ENCODE measurements at regions not wholly inside any gene's neighbourhood (a gene's known extent, or its start where the extent isn't known, plus 50 kb on each side); places are given as distances from the start of the nearest gene placed in this dataset.
"Not testable (repeated sequence)": the region's sequence is repeated elsewhere in the genome, so short reads cannot be mapped to it uniquely, and the experiment has no call there.

DNA sequence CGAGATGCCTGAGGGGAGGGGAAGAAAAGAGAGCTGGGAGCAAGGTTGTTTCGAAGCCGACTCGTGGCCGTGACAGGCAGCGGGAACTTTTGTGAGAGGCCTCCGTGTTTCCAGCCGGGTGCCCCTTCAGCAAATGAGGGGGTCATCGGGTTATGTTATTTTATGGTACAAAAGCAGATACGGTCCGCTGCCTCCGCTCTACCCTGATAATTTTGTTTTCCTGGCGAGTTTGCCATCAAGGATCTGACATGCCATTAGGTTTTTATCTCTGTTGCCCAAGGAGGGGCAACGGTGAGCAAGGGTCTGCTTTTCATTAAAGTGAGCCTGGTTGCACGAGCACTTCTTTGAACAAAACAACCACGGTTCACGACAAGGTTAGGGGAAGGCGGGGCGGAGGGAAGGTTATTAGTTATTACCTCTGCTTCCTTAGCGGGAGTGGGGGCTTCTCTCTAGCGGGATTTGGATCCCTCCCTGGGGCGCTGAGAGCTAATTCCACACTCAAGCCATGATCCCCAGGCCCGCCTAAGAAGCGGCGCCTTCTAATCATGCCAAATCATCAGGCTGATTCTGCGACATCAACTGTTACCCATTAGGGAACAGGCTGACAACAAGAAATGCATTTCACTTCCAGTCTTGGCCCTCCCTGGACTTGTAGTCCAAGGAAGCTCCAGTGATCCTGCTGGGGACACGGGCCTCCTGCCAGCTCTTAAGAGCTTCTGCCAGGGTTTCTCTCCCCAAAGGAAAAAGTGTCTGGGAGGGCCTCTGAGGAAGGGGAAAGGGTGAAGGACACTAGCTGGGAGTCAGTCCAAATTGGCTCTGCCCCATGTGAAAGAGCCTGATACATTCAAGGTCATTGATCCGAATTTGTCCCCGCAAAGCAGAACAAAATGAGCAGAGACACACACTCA is 617.7 kb downstream of the MID1IP1 start:
- no peak for DNase-seq

DNA sequence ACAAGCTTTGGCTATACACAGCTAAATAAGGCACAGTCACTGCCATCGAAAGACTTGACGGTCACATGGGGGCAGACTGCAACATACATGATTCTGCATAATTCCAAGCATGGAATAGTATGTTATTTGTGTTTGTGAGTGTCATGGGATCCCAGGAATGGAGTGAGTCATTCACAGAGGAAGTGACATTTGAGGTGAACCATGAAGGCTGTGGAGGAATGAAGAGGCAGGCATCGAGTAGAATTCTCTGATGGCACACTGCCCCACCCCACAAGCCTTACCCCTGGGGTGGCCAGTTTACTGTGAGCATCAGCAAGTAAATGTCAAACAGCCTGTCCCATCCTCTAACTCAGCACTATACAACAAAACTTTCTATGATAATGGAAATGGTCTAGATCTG is 619.7 kb downstream of the MID1IP1 start:
- no peak for DNase-seq

DNA sequence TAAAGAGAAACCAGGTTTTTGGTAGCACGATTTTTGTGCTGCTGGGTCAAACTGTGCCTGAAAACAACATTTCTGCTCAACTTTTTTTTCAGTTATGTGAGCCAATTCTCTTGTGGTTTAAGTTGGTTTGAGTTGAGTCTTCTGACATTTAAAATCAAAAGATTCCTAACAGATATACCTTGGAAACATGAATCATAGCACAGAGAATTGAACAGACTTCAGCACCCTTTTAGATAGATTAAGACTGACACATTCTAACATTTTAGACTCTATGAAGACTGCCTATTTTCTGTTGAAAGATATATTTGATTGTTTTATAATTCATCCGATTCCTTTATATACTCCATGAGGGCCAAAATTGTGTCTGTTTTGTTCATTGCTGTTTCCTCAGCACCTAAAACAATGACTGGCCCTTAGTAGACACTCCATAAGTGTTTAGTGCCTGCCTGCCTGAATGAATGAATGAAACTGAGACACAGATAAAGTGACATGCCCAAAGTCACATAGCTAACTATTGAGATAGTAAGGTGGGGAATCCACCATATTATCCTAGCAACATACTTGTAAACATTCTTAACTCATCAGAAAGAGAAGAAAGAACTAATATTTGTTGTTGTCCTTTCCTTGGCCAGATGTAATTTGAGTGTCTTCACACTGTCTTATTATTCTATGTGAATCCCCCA is 624.0 kb downstream of the MID1IP1 start:
- DNase-seq, result no peak

DNA sequence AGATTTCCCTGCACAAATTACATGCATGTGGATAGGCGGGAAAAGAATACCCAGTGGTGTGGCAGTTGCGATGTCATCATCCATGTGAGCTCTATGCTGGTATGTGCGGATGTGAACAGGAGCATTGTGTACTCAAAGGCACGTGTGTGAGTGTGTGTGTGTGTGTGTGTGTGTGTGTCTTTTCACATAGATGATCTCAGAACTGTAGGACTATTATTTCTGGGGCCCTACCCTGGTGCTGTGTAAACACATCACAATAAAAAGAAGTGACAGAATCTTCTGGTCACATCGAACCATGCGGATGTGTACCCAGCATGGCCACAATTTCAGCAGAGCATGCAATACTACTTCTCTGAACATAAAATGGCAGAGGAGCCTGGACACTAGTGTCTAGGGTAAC is 624.8 kb downstream of the MID1IP1 start:
- DNase-seq, result no peak

DNA sequence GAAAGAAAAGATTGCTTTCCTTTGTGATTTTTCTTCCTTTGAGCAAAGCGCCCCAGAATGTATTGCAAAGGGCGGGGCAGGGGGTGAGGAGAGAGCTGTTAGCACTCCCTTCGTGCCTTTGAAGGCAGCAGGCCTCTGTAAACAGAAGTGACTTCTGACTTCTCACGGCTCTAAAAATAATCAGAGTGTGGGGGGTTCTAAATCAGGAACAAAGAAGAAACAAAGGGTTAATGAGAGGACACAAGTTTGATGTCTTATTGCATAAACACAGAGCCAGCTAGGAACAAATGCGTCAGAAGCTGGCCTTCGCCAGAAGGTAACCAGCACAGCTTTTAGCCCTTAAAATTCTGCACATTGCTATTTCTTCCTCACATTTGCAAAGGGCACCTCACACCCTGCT is 626.2 kb downstream of the MID1IP1 start:
- DNase-seq, result no peak

DNA sequence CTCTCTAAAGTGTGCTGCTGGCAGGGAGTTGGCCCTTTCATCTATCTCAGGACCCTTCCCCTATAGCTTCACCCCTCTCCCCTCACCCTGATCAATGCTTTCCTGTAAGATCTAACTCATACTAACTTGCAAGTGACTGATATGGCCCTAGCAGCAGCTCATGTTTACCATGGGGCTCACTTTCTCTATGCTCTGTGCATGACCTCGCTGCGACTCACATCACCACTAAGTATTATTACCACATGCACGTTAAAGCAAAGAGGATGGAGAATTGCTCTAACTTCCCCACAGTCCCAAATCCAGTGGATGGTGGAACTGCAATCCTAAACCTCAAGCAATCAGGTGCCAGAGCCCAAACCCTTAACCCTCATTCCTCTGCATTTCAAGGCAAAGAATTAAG is 626.6 kb downstream of the MID1IP1 start:
- DNase-seq, result peak; percentile 54

DNA sequence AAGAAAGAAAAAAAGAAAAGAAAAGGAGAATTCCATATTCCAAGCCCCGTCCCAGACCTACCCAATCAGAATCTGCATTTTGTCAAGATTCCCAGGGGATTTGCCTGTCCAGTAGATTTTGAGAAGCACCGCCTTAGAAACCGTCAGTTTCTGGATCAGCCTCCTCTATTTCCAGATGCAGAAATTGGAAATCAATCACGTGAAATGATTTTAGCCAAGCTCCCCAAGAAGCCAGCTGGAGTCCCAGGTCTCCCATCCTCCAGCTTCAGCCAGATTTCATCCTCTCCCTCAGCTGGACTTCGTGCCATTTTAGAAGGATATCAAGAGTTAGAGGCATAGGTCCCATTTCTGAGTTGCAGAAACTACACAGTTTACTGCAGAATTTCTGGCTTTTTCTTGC is 629.3 kb downstream of the MID1IP1 start:
- DNase-seq, result no peak

DNA sequence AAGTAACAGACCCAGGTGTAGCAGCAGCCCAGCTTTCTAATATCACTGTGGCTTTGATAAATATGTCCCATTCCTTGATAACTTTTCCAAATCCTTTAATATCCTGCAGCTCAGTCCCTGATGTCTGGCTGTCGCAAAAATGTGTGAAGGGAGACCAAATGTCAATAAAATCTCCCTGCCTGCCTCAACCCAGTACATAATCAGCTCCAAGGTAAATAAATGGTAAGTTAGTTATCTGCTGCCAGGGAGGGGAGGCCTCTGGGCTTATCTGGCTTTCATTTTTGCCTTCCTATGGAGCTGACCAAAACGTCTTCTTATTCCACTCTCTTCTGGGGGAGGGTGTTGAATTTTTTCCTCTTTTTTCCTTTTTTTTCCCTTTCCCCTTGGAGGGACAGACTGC is 630.6 kb downstream of the MID1IP1 start:
- no peak for DNase-seq

DNA sequence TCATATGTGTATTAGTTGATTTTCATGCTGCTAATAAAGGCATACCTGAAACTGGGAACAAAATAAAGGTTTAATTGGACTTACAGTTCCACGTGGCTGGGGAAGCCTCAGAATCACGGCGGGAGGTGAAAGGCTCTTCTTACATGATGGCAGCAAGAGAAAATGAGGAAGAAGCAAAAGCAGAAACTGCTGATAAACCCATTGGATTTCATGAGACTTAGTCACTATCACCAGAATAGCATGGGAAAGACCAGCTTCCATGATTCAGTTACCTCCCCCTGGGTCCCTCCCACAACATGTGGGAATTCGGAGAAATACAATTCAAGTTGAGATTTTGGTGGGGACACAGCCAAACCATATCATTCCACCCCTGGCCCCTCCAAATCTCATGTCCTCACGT is 633.4 kb downstream of the MID1IP1 start:
- not testable (repeated sequence) for DNase-seq

DNA sequence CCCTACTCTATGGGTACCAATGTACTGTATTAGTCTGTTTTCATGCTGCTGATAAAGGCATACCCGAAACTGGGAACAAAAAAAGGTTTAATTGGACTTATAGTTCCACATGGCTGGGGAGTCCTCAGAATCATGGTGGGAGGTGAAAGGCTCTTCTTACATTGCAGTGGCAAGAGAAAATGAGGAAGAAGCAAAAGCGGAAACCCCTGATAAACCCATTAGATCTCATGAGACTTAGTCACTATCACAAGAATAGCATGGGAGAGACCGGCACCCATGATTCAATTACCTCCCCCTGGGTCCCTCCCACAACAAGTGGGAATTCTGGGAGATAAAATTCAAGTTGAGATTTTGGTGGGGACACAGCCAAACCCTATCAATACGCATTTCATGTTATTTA is 635.3 kb downstream of the MID1IP1 start:
- not testable (repeated sequence) for DNase-seq

DNA sequence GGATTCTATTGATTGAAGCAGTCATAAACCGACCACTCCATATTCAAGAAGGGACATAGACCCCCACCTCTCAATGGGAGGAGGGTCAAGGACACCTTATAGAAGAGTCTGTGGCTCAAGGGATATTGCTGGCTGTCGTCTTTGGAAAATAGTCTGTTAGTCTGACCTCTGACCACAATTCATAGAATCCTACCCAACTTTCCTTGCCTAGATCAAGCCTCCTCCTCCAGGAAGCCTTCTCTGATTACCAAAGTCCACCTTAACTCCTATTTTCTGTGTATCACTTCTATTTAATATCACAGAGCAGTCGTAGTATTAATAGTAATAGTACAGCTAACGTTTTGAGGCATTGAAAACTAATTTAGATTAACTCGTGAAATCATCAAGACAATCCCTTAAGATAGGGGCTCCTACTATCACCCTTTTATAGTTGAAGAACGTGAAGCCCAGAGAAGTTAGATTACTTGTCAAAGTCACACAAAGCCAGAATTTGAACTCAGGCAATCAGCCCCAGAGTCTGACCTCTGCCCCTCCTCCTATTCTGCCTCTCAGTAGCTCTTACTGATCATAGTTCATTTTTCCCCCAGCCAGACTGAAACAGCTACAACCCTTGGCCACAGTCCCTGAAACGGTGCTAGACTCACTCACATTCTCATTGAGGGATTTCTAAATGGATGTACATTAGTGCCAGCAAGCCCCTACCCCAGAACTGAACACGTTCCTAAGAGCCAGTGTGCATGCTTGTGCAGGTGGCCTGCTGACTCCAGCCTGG is 636.6 kb downstream of the MID1IP1 start:
- DNase-seq, result no peak

DNA sequence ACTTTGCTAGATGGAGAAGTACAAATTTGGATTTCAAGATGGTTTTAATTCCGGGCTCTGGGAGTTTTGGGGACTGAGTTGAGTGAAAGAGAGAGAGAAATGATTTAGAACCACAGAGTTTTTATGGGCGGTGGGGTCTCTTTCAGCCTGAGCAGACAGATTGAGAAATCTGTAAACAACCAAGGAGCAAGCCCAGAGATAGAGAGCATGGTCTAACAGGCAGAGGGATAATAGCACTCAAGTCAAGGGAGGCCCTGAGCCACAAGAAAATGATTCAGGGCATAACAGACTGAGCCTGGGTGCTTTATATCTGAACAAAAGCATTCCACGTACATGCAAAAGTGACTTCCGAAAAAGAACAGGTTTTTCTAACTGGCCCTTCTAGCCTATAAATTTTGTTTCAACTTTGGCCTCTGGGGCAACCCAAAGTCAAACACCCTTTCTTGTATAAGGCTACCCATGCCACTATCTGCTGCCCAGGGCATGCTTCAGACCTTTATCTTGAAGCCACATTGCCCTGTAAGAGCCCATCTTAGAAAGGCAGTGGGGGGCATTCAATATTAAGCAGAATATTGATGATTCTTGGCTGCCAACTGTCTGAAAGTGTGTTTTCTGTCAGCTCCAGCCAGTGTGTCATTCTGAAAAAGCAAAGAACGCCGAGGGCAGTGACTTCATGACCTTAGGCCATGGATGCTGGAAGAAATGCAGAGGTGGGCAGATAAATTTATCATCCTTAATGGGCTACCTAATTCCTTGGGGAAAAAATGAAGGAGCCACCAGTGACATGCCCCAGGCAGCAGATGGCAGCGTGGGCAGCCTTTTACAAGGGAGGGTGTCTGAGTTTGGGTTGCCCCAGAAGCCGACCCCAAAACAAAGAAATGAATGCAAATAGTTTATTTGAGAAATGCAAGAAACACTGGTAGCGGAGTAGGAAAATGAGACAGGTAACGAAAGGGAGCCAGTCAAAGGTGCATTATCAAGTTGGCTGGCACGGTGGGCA is 637.6 kb downstream of the MID1IP1 start:
- no peak for DNase-seq

DNA sequence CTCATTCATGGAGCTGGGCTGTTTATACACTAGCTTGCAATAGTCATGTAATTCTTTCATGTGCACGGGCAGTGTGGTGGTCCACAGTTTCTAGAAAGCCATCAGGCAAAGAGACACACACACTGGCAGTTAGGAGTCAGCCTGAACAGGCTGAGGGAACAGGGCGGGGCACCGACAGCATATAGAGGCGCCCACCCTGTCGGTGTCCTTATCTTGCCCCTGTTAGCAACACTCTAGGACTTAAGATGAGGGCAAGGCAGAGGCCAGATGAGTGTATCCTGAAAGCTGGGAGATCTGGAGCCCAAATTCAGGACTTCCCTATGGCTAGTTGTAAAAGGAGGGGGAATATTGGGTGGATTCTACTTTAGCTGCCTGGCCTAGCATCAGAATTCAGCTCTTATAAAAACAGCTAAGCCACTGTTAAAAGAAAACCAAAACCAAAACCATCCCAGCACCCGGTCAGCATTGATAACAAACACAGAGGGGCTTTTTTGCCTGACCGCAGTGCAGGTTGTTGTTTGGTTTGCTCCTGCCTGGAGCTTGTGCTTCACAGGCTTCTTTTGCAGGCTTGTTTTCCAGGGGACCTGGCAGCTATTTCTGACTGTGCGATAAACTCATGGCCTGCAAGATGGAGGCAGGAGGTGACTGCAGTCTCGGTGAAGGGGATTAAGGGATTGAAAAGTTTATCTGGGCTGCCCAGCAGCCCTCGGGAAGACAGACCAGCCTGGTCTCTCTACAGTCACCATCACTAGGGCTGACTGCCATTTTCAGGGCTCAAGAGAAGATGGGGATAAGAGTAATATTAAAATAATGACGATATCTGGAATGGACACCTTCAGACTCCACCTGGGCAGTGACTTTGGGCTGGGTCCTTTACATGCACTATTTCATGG is 638.9 kb downstream of the MID1IP1 start:
- no peak for DNase-seq

DNA sequence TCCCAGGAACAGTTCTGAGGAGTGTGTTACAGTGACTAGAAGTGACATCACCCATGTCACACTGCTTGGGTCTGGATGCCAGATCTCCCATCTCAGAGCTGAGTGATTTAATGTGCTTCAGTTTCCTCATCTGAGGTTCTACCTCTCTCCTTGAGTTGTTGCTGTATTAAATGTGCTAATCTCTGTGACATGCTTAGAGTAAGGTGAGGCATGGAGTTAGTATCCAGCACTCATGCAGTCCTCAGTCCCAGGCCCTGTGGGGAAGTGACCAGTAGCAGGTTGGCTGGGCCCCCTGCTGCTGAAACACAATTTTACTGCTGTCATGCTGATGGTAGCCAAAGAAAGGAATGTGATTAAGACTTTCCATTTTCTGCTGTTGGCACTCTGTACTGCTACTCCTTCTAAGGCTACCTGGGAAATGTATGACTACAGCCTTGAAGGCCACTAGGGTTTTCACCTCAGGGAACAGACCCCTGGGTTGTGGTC is 639.6 kb downstream of the MID1IP1 start:
- no peak for DNase-seq

DNA sequence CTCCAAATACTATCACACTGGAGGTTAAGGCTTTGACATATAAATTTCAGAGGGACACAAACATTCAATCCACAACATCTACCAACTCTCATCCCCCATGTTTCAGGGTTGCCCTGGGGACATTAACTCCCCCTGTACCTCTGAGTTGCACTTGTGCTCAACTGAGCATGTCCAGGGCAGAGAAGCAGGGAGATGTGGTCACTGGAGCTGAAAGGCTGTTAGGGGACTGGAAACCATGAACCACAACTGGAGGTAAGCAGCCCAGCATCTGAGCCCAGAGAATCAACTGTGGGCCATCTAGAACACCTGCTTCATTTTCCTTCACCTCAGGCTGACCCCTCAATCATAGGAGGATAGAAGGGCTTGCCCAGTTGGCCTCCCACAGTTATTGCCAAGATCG is 641.1 kb downstream of the MID1IP1 start:
- DNase-seq, result no peak

DNA sequence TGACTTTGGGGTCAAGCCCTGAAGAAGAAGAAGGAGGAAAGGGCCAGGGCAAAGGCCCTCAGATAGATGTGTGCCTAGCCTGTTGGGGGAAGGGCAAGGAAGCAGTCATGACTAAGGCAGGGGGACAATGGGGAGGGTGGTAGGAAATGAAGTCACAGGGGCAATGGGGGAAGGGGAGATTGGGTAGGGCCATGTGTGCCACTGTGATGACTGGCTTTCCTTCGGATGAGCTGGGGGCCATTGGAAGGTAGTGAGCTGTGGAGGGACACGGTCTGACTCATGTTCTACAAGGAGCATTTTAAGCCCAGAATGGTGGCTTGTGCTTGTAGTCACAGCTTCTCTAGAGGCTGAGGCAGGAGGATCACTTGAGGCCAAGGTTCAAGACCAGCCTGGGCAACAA is 642.0 kb downstream of the MID1IP1 start:
- DNase-seq, result no peak

DNA sequence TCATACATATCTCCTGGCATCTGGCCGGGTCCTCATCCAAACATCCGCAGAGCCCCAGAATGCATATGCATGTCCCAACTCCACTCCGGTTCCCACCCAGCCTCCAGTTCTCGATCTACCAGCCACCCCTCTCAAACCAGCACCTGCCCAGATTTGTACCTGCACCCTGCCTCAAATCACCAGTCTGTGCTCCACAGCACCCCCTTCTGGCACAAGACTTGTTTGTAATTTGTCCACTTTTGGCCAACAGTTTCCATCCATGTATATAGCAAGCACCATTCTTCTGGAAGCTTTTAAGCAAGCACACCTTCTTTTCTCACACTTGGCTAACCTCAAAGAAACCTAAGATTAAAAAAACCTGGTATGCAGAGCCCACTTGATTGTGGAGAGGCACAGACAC is 644.1 kb downstream of the MID1IP1 start:
- peak; percentile 51 for DNase-seq

DNA sequence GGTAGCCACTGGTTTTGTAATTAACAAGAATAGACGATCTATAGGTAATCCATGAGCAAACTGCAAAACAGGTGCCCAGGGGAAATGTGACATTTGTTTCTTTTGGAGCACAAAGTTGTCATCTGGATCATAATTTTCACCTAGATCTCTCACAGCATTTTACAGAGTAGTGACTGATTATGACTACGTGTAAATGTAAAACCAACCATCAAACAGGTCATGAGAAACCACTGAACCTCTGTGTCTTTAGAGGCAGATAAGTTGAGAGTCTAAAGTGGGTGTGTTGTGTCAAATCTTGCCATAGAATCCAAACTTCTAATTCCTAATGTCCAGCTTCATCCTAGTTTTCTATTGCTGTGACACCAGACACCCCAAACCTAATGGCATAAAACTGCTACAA is 648.1 kb downstream of the MID1IP1 start:
- DNase-seq, result no peak

DNA sequence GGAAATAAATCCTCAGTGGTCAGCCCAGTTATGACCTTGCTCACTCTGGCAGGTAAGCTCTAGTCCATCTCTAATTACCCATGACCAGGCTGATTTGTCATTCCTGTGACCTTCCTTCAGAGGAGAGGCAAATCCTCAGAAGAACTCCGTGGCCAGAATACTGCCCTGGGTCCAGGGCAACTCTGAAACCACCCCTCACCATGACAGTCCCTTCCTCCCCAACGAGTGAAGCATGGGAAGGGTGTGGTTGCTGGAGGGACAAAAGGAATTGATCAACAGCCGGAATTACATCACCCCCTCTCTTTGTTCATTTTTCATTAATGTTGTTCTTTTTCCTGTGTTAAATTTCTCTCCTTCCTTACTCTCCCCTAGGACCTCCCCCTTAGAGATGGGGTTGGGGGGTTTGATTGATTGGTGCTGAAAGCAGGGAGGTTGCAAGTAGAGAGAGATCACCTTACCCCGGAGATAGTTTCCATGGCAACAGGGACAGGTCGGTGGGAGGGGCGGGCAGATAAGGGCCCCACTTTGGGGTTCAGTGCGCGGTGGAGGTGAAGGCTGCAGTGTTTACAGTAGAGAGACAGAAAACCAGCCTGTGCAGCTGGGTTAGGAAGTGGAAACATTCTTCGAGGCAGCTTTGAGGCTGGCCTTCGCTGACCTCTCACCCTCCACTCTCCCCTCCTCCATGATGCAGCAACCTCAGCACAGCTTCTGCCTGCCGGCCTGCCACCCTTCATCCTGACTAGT is 647.4 kb downstream of the BCOR start:
- DNase-seq, result no peak

DNA sequence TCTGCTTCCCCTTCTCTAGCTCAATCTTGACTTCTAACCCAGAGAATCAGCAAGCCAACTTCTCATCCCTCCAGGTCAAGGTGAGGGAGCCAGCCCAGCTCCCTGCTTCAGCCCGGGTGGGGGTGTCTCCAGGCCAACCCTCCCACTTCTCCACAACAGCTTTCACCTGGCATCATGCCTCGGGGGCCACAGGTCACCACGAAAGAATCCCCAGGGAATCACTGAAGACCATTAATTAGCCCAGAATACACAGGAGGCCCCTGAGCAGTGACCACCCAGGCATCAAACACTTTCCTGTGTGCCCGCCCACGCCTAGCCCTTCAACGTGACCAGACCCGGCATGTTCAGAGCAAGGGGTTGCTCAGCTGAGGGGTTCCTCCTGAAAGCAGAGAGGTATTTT is 646.7 kb downstream of the BCOR start:
- no peak for DNase-seq
